ENCODE measurements at regions not wholly inside any gene's neighbourhood (a gene's known extent, or its start where the extent isn't known, plus 50 kb on each side); places are given as distances from the start of the nearest gene placed in this dataset.

GRCh38 chr6:120545353-120545752 is 788.9 kb downstream of the TBC1D32 start (continued):
- no peak for TF ChIP-seq ZNF462 (CRISPR knock-in tag; IDR thresholded peaks at IDR 0.05)
- TF ChIP-seq ZNF331 (CRISPR knock-in tag; IDR thresholded peaks at IDR 0.05; ENCODE audit: low read depth): no peak
- TF ChIP-seq EZH2 (IDR thresholded peaks at IDR 0.05; ENCODE audit: low read depth, unreplicated experiment): no peak
- no peak for TF ChIP-seq POLR2AphosphoS5 (IDR thresholded peaks at IDR 0.05; ENCODE audit: low read depth)

- Mint-ChIP-seq H3K4me1 (no peaks in the 10 kb centered on the region), H3K9me3 (peaks cover 8% of the 10 kb centered on the region), H3K27me3 (ENCODE audit: insufficient read depth, low read depth, poor library complexity) (no peaks in the 10 kb centered on the region), H3K4me3 (no peak overlapping the region), H3K27ac (no peak overlapping the region), H3K36me3 (ENCODE audit: low read depth) (peaks cover 6% of the 10 kb centered on the region)
- Histone ChIP-seq H3K27ac (ENCODE audit: low read depth) (no peak overlapping the region), H2AFZ (no peak overlapping the region; the same call in 1 of the 2 replicates), H3K79me2 (replicated peaks; ENCODE audit: insufficient read depth) (no peaks in the 10 kb centered on the region), H3K27me3 (ENCODE audit: insufficient read depth) (no peaks in the 10 kb centered on the region), H3K4me3 (no peak overlapping the region), H3K36me3 (ENCODE audit: insufficient read depth) (no peaks in the 10 kb centered on the region), H3F3A (replicated peaks; ENCODE audit: low read depth) (no peaks in the 10 kb centered on the region), H3K4me2 (no peak overlapping the region), H3K9me2 (ENCODE audit: insufficient read depth) (no peaks in the 10 kb centered on the region), H4K20me1 (replicated peaks; ENCODE audit: insufficient read depth) (no peaks in the 10 kb centered on the region), H3K4me1 (ENCODE audit: insufficient read depth) (no peaks in the 10 kb centered on the region)
- ATAC-seq (no peak), DNase-seq (ENCODE audit: low spot score) (no peak)
- TF ChIP-seq ZNF462 (CRISPR knock-in tag; IDR thresholded peaks at IDR 0.05): no peak
- TF ChIP-seq CTCF (conservative IDR thresholded peaks at IDR 0.05; ENCODE audit: low read depth in 2 of 2): no peak
- TF ChIP-seq EZH2 (IDR thresholded peaks at IDR 0.05; ENCODE audit: low read depth, unreplicated experiment): no peak
- TF ChIP-seq POLR2AphosphoS5 (IDR thresholded peaks at IDR 0.05; ENCODE audit: low read depth): no peak
- TF ChIP-seq CREB1 (CRISPR knock-in tag; IDR thresholded peaks at IDR 0.05; ENCODE audit: low read depth): no peak
- TF ChIP-seq ZNF331 (CRISPR knock-in tag; IDR thresholded peaks at IDR 0.05; ENCODE audit: low read depth): no peak
- no peak for TF ChIP-seq EZH2phosphoT487 (IDR thresholded peaks at IDR 0.05; ENCODE audit: unreplicated experiment)
Observed at GRCh38 chr6:120534954-120535353, 799.3 kb downstream of the TBC1D32 start.
